OCI-LY1 (cell line): ENCODE measurements at regions not wholly inside any gene's neighbourhood (a gene's known extent, or its start where the extent isn't known, plus 50 kb on each side); places are given as distances from the start of the nearest gene placed in this dataset.

ENCODE experiments used
- H2AFZ ChIP-seq: fragments of 200-600 bp; sonication (generic), shearing (Covaris generic); 2 replicates; pipeline ENCODE4 v1.6.0; 2014; ENCODE audit warnings: antibody characterized with exemption, mild to moderate bottlenecking, low read length
- H3F3A ChIP-seq: fragments of 200-600 bp; sonication (generic), shearing (Covaris generic); 2 replicates; pipeline ENCODE4 v1.6.0; 2014; ENCODE audit warnings: mild to moderate bottlenecking, antibody characterized with exemption, low read length, moderate library complexity; ENCODE audit not compliant: insufficient read depth
- H3K27ac ChIP-seq: fragments of 200-600 bp; sonication (generic); 2 replicates; pipeline ENCODE4 v1.5.1; 2014; ENCODE audit warnings: low read length, mixed run types, mild to moderate bottlenecking, low read depth; ENCODE audit not compliant: poor library complexity, severe bottlenecking
- H3K27me3 ChIP-seq: fragments of 200-600 bp; sonication (generic); 2 replicates; pipeline ENCODE4 v1.6.0; 2014; ENCODE audit warnings: antibody characterized with exemption, mild to moderate bottlenecking, low read length, moderate library complexity; ENCODE audit not compliant: insufficient read depth
- H3K36me3 ChIP-seq: fragments of 200-600 bp; sonication (generic); 2 replicates; pipeline ENCODE4 v1.6.1; 2014; ENCODE audit warnings: mild to moderate bottlenecking, antibody characterized with exemption, low read length, moderate library complexity, mixed read lengths; ENCODE audit not compliant: insufficient read depth
- H3K4me1 ChIP-seq: fragments of 200-600 bp; sonication (generic); 2 replicates; pipeline ENCODE4 v1.5.1; 2014; ENCODE audit warnings: mild to moderate bottlenecking, low read length, moderate library complexity; ENCODE audit not compliant: insufficient read depth, severe bottlenecking
- H3K4me2 ChIP-seq: fragments of 200-600 bp; sonication (generic), shearing (Covaris generic); 2 replicates; pipeline ENCODE4 v1.6.1; 2014; ENCODE audit warnings: low read length
- H3K4me3 ChIP-seq: fragments of 200-600 bp; sonication (generic); 2 replicates; pipeline ENCODE4 v1.5.1; 2014; ENCODE audit warnings: low read length, low read depth, mild to moderate bottlenecking, mixed read lengths; ENCODE audit not compliant: poor library complexity, severe bottlenecking
- H3K79me2 ChIP-seq: fragments of 200-600 bp; shearing (Covaris generic); 2 replicates; pipeline ENCODE4 v1.6.1; 2016; ENCODE audit warnings: mixed run types, low read length, mixed read lengths; ENCODE audit not compliant: insufficient read depth
- H3K9ac ChIP-seq: fragments of 200-600 bp; sonication (generic), shearing (Covaris generic); 2 replicates; pipeline ENCODE4 v1.6.1; 2014; ENCODE audit warnings: mild to moderate bottlenecking, low read length, mixed read lengths
- H3K9me2 ChIP-seq: fragments of 200-600 bp; sonication (generic), shearing (Covaris generic); 2 replicates; pipeline ENCODE4 v1.6.1; 2014; ENCODE audit warnings: low read depth, mild to moderate bottlenecking, low read length, mixed read lengths
- H3K9me3 ChIP-seq: fragments of 200-600 bp; shearing (Covaris generic); 2 replicates; pipeline ENCODE4 v1.6.1; 2014; ENCODE audit warnings: low read length, mixed read lengths
- H4K20me1 ChIP-seq: fragments of 200-600 bp; sonication (generic), shearing (Covaris generic); 2 replicates; pipeline ENCODE4 v1.6.0; 2016; ENCODE audit warnings: mild to moderate bottlenecking, low read length; ENCODE audit not compliant: insufficient read depth
- EZH2 ChIP-seq: fragments of 200-600 bp; sonication (generic), shearing (Covaris generic); IDR thresholded peaks from 2 replicates; pipeline ENCODE4 v1.8.0; 2017; ENCODE audit warnings: borderline replicate concordance, mixed run types, mild to moderate bottlenecking, antibody characterized with exemption, low read length, moderate library complexity, mixed read lengths
- TF ChIP-seq, protein P1 (sequence below): fragments of 200-600 bp; sonication (generic), shearing (Covaris generic); IDR thresholded peaks from 2 replicates; pipeline ENCODE4 v1.5.1; 2017; ENCODE audit warnings: mild to moderate bottlenecking, antibody characterized with exemption, low read length, moderate library complexity, mixed read lengths

DNA sequence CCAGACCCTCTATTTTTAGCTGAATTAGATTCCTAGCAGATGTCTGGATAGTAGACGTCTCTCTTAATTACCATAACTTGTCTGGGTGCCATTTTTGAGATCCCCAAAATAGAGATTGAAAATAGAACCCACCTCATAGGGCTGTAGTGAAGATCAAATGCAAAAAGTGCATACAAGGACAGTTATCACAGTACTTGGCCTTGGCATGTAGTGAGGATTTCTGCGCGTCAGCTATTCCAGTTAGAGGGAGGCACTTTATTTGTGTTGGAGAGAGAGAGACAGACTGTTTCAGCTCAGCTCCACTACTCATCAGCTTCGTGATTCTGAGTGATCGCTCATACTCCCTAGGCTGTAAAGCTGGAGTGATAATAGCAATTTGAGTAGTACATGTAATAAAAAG lies 59.6 kb upstream of the CDH13 start:
- Histone ChIP-seq H2AFZ (no peak overlapping the region), H3K9me2 (no peaks in the 10 kb centered on the region), H3K27me3 (no peaks in the 10 kb centered on the region), H3K9me3 (no peaks in the 10 kb centered on the region), H3K4me2 (no peak overlapping the region), H3K9ac (no peak overlapping the region), H3K4me3 (no peak overlapping the region), H3F3A (no peaks in the 10 kb centered on the region), H4K20me1 (no peaks in the 10 kb centered on the region), H3K4me1 (no peaks in the 10 kb centered on the region), H3K36me3 (no peaks in the 10 kb centered on the region), H3K79me2 (no peaks in the 10 kb centered on the region), H3K27ac (no peak overlapping the region)
- TF ChIP-seq, protein P1, sequence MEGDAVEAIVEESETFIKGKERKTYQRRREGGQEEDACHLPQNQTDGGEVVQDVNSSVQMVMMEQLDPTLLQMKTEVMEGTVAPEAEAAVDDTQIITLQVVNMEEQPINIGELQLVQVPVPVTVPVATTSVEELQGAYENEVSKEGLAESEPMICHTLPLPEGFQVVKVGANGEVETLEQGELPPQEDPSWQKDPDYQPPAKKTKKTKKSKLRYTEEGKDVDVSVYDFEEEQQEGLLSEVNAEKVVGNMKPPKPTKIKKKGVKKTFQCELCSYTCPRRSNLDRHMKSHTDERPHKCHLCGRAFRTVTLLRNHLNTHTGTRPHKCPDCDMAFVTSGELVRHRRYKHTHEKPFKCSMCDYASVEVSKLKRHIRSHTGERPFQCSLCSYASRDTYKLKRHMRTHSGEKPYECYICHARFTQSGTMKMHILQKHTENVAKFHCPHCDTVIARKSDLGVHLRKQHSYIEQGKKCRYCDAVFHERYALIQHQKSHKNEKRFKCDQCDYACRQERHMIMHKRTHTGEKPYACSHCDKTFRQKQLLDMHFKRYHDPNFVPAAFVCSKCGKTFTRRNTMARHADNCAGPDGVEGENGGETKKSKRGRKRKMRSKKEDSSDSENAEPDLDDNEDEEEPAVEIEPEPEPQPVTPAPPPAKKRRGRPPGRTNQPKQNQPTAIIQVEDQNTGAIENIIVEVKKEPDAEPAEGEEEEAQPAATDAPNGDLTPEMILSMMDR, result no peak
- TF ChIP-seq EZH2, result no peak

DNA sequence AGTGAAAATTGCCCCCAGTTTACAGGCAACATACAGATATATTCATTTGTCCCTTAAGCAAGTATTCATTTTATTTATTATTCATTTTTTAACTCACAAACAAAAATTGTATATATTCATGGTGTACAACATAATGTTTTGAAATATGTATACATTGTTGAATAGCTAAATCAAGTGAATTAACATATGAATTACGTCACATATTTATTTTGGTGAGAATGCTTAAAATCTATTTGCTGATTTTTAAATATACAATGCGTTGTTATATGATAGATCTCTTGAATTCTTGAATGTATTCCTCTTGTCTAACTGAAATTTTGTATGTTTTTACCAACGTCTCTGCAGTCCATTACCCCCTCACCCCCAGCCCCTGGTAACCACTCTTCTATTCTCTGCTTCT lies 63.4 kb upstream of the CDH13 start:
- Histone ChIP-seq H3K27ac (no peak overlapping the region), H3K27me3 (no peaks in the 10 kb centered on the region), H3K79me2 (no peaks in the 10 kb centered on the region), H3K4me3 (no peak overlapping the region), H3K9ac (no peak overlapping the region), H3K4me1 (no peaks in the 10 kb centered on the region), H4K20me1 (no peaks in the 10 kb centered on the region), H3K36me3 (no peaks in the 10 kb centered on the region), H2AFZ (no peak overlapping the region), H3K4me2 (no peak overlapping the region), H3F3A (no peaks in the 10 kb centered on the region), H3K9me2 (no peaks in the 10 kb centered on the region), H3K9me3 (no peaks in the 10 kb centered on the region)
- TF ChIP-seq EZH2, result no peak

DNA sequence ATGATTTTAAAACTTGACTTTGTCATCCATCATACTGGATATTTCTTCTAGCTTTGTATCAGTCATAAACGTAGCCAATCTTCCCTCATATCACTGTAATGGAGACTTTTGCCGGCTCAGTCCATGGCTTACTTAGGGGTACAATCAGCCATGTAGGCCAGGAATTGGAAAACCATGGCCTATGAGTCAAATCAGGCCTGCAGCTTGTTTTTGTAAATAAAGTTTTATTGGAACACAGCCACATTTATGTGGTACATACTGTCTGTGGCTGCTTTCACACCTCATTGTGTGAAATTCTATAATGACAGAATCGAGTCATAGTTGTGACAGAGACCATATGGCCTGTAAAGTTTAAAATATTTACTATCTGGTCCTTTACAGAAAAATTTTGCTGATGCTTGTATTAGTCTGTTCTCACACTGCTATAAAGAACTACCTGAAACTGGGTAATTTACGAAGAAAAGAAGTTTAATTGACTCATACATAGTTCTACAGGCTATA lies 64.5 kb upstream of the CDH13 start:
- Histone ChIP-seq H3K4me3 (no peak overlapping the region), H3K4me1 (no peaks in the 10 kb centered on the region), H3K9me3 (no peaks in the 10 kb centered on the region), H4K20me1 (no peaks in the 10 kb centered on the region), H3K36me3 (no peaks in the 10 kb centered on the region), H3K9ac (no peak overlapping the region), H3K27me3 (no peaks in the 10 kb centered on the region), H3K4me2 (no peak overlapping the region), H3F3A (no peaks in the 10 kb centered on the region), H3K9me2 (no peaks in the 10 kb centered on the region), H3K79me2 (no peaks in the 10 kb centered on the region), H3K27ac (no peak overlapping the region), H2AFZ (no peak overlapping the region)
- no peak for TF ChIP-seq EZH2
- TF ChIP-seq, protein P1, result no peak

DNA sequence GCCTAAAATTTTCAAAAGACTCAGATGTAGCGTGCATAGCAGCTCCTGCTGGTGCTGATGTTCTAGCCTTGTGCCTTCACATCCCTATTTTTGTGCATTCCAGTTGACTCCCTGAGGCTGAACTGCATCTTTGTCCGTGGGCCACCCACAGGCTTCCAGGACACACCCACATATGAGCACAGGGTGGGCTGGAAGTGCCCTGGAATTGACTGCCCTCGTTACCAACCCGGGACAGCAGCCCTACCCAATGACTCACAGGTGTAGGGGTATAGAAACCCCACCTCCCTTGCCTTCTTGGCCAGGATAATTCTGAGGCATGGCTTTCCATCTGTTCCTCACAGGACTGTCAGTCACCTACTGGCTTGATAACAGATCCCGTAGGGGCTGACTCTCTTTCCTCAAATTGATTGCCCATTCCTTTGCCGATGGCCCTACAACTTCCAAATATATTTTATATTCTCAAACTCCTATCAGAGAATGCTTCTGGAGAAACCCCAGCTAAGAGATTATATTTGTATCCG lies 65.9 kb upstream of the CDH13 start:
- no peaks in the 10 kb centered on the region for H3K27me3 ChIP-seq
- H3K79me2 ChIP-seq, result no peaks in the 10 kb centered on the region
- H3K36me3 ChIP-seq, result no peaks in the 10 kb centered on the region
- no peak overlapping the region for H3K4me3 ChIP-seq
- no peaks in the 10 kb centered on the region for H3K9me3 ChIP-seq
- H2AFZ ChIP-seq, result no peak overlapping the region
- no peaks in the 10 kb centered on the region for H3K4me1 ChIP-seq
- H3K9me2 ChIP-seq, result no peaks in the 10 kb centered on the region
- no peak overlapping the region for H3K27ac ChIP-seq
- no peak overlapping the region for H3K9ac ChIP-seq
- no peak overlapping the region for H3K4me2 ChIP-seq
- H4K20me1 ChIP-seq, result no peaks in the 10 kb centered on the region
- H3F3A ChIP-seq, result no peaks in the 10 kb centered on the region
- no peak for TF ChIP-seq EZH2
- TF ChIP-seq, protein P1, result no peak
